Liver (tissue), 8 donors: ENCODE measurements at regions not wholly inside any gene's neighbourhood (a gene's known extent, or its start where the extent isn't known, plus 50 kb on each side); places are given as distances from the start of the nearest gene placed in this dataset.

Experiments
- DNase-seq: peaks from one replicate; pipeline ENCODE4 v3.0.0-alpha.2; 2017; ENCODE audit warnings: low spot score
- H3K27ac ChIP-seq, 2 donors: one replicate each; pipeline ENCODE4 v1.7.0; 2013; ENCODE audit warnings: inconsistent platforms in 2 of 2, low read length in 2 of 2, control low read depth in 1 of 2, low read depth in 1 of 2, mild to moderate bottlenecking in 1 of 2
- H3K27me3 ChIP-seq, 4 donors: one replicate each; pipeline versions ENCODE4 v1.6.1 to v1.7.0; 2013; ENCODE audit warnings: low read length in 3 of 4, inconsistent platforms in 1 of 4, mild to moderate bottlenecking in 1 of 4, moderate library complexity in 1 of 4; ENCODE audit not compliant: control insufficient read depth in 4 of 4, insufficient read depth in 4 of 4
- H3K36me3 ChIP-seq, 4 donors: one replicate each; pipeline versions ENCODE4 v1.6.1 to v1.7.0; 2013; ENCODE audit warnings: low read length in 3 of 4, mild to moderate bottlenecking in 3 of 4, low read depth in 1 of 4, moderate library complexity in 1 of 4; ENCODE audit not compliant: control insufficient read depth in 4 of 4, insufficient read depth in 3 of 4
- H3K4me1 ChIP-seq, 4 donors: one replicate each; pipeline versions ENCODE4 v1.6.1 to v1.7.0; 2013; ENCODE audit warnings: low read length in 3 of 4, mild to moderate bottlenecking in 3 of 4, moderate library complexity in 1 of 4; ENCODE audit not compliant: control insufficient read depth in 4 of 4, insufficient read depth in 4 of 4
- H3K4me3 ChIP-seq, 3 donors: one replicate each; pipeline versions ENCODE4 v1.6.1 to v1.7.0; 2013; ENCODE audit warnings: low read length in 3 of 3, control low read depth in 1 of 3, low read depth in 1 of 3, mild to moderate bottlenecking in 1 of 3
- H3K9ac ChIP-seq, 2 donors: one replicate each; pipeline ENCODE4 v1.7.0; 2013; ENCODE audit warnings: low read length in 2 of 2, mild to moderate bottlenecking in 2 of 2, moderate library complexity in 2 of 2, control low read depth in 1 of 2, low read depth in 1 of 2
- H3K9me3 ChIP-seq, 4 donors: one replicate each; pipeline versions ENCODE4 v1.6.1 to v1.7.0; 2013; ENCODE audit warnings: low read length in 3 of 4; ENCODE audit not compliant: control insufficient read depth in 4 of 4
- ATF3 ChIP-seq: IDR thresholded peaks from 2 replicates; pipeline ENCODE4 v1.6.1; 2016; ENCODE audit warnings: antibody characterized with exemption
- CTCF ChIP-seq: fragments of 150-350 bp; IDR thresholded peaks from 2 replicates; pipeline ENCODE4 v1.5.1; 2017; ENCODE audit warnings: improper control_type of control experiment, low read depth, low read length; ENCODE audit not compliant: missing input control
- EGR1 ChIP-seq, 2 donors: IDR thresholded peaks; 2 replicates each; pipeline ENCODE4 v1.6.1; 2016 to 2018; ENCODE audit warnings: antibody characterized with exemption in 2 of 2, low read depth in 2 of 2
- FOXA1 ChIP-seq: IDR thresholded peaks from 2 replicates; pipeline ENCODE4 v1.6.1; 2016; ENCODE audit warnings: antibody characterized with exemption
- FOXA2 ChIP-seq: IDR thresholded peaks from 2 replicates; pipeline ENCODE4 v1.6.1; 2016; ENCODE audit warnings: antibody characterized with exemption
- GABPA ChIP-seq, 2 donors: IDR thresholded peaks in 1 of 2; conservative IDR thresholded peaks in 1 of 2; 2 replicates each; pipeline ENCODE4 v1.6.1; 2016; ENCODE audit warnings: antibody characterized with exemption in 2 of 2, mild to moderate bottlenecking in 1 of 2, moderate library complexity in 1 of 2
- HNF4A ChIP-seq, 2 donors: conservative IDR thresholded peaks; 2 replicates each; pipeline ENCODE4 v1.6.1; 2016; ENCODE audit warnings: antibody characterized with exemption in 2 of 2, mild to moderate bottlenecking in 2 of 2
- HNF4G ChIP-seq: IDR thresholded peaks from 2 replicates; pipeline ENCODE4 v1.6.1; 2016; ENCODE audit warnings: antibody characterized with exemption
- JUND ChIP-seq, 2 donors: IDR thresholded peaks; 2 replicates each; pipeline ENCODE4 v1.6.1; 2016; ENCODE audit warnings: antibody characterized with exemption in 2 of 2
- MAX ChIP-seq: IDR thresholded peaks from 2 replicates; pipeline ENCODE4 v1.6.1; 2016; ENCODE audit warnings: antibody characterized with exemption
- NR2F2 ChIP-seq: IDR thresholded peaks from 2 replicates; pipeline ENCODE4 v1.6.1; 2016; ENCODE audit warnings: antibody characterized with exemption
- RAD21 ChIP-seq, 2 donors: IDR thresholded peaks; 2 replicates each; pipeline ENCODE4 v1.6.1; 2016; ENCODE audit warnings: antibody characterized with exemption in 2 of 2, mild to moderate bottlenecking in 2 of 2
- REST ChIP-seq: IDR thresholded peaks from 2 replicates; pipeline ENCODE4 v1.6.1; 2016; ENCODE audit warnings: antibody characterized with exemption, mild to moderate bottlenecking
- RXRA ChIP-seq, 2 donors: IDR thresholded peaks; 2 replicates each; pipeline ENCODE4 v1.6.1; 2017 to 2018; ENCODE audit warnings: antibody characterized with exemption in 2 of 2, mild to moderate bottlenecking in 1 of 2
- SP1 ChIP-seq: IDR thresholded peaks from 2 replicates; pipeline ENCODE4 v1.6.1; 2018; ENCODE audit warnings: antibody characterized with exemption, mild to moderate bottlenecking
- TAF1 ChIP-seq: conservative IDR thresholded peaks from 2 replicates; pipeline ENCODE4 v1.6.1; 2016; ENCODE audit warnings: antibody characterized with exemption, mild to moderate bottlenecking
- ZBTB33 ChIP-seq: IDR thresholded peaks from 2 replicates; pipeline ENCODE4 v1.6.1; 2016; ENCODE audit warnings: antibody characterized with exemption
- WGBS: extraction: QIAGEN DNeasy Blood & Tissue Kit; methylation state at CpG from one replicate; pipeline ENCODE4 v1.1.7; 2013; 5-methylcytosine and 5-hydroxymethylcytosine counted together
- donor health status: healthy.
- donor health status: healthy.
- donor health status: healthy.
- donor health status: healthy.
- donor health status: healthy.

- H3K4me3 ChIP-seq = no peak overlapping the region
- DNase-seq = no peak
- 89% methylated on average over 8 of the region's 8 CpGs for WGBS
- peaks cover 0 to 12% (median 0%) of the 10 kb centered on the region in 4 donors for H3K4me1 ChIP-seq
- H3K27me3 ChIP-seq = no peaks in the 10 kb centered on the region
- TF ChIP-seq HNF4G (no peak), SP1 (no peak), EGR1 (IDR thresholded peaks at IDR 0.05; ENCODE audit: low read depth in 2 of 2) (no peak), HNF4A (conservative IDR thresholded peaks at IDR 0.05) (no peak), MAX (no peak), RAD21 (IDR thresholded peaks at IDR 0.05) (no peak), ATF3 (no peak), CTCF (no peak), RXRA (IDR thresholded peaks at IDR 0.05) (no peak), FOXA2 (no peak), NR2F2 (no peak), REST (no peak), GABPA (IDR thresholded peaks at IDR 0.05 in 1 of 2, conservative IDR thresholded peaks at IDR 0.05 in 1 of 2) (no peak), TAF1 (no peak), ZBTB33 (no peak), FOXA1 (no peak), JUND (IDR thresholded peaks at IDR 0.05) (no peak)
- H3K27ac ChIP-seq = no peak overlapping the region
- no peak overlapping the region for H3K9ac ChIP-seq
- H3K36me3 ChIP-seq = no peaks in the 10 kb centered on the region
- no peaks in the 10 kb centered on the region for H3K9me3 ChIP-seq
Observed at GRCh38 chr18:76564117-76564516, 69.1 kb upstream of the ZNF516 start.
